SK-N-SH treated with all-trans-retinoic acid at 6 μM for 48 hours (cell line): ENCODE measurements at regions not wholly inside any gene's neighbourhood (a gene's known extent, or its start where the extent isn't known, plus 50 kb on each side); places are given as distances from the start of the nearest gene placed in this dataset.

Experiments used
- ATAC-seq: fragments of 200-7000 bp; cut with Tn5 transposase; 3 replicates; pipeline ENCODE4 v1.9.1; 2020; ENCODE audit warnings: mild to moderate bottlenecking, moderate library complexity
- ARNTL ChIP-seq: fragments of 450-650 bp; formaldehyde crosslinking; IDR thresholded peaks from 2 replicates; pipeline ENCODE4 v1.5.0; 2020; ENCODE audit warnings: low read depth, mild to moderate bottlenecking, moderate library complexity, borderline replicate concordance
- BACH2 ChIP-seq: fragments of 250-450 bp; sonication (Bioruptor Pico); IDR thresholded peaks from 2 replicates; pipeline ENCODE4 v1.9.0; 2021; ENCODE audit warnings: mild to moderate bottlenecking, borderline replicate concordance
- CSDC2 ChIP-seq: fragments of 250-450 bp; sonication (Bioruptor Pico); IDR thresholded peaks from 2 replicates; pipeline ENCODE4 v1.5.0; 2020; ENCODE audit warnings: mild to moderate bottlenecking, moderate library complexity
- CSRNP3 ChIP-seq: fragments of 250-450 bp; sonication (Bioruptor Pico); IDR thresholded peaks from 2 replicates; pipeline ENCODE4 v1.5.1; 2021; ENCODE audit warnings: mild to moderate bottlenecking, moderate library complexity
- ESRRG ChIP-seq: fragments of 250-450 bp; sonication (Bioruptor Pico); IDR thresholded peaks from 2 replicates; pipeline ENCODE4 v1.6.1; 2021; ENCODE audit warnings: mild to moderate bottlenecking
- GLIS3 ChIP-seq: fragments of 250-450 bp; sonication (Bioruptor Pico); IDR thresholded peaks from 2 replicates; pipeline ENCODE4 v1.5.0; 2020; ENCODE audit warnings: mild to moderate bottlenecking, moderate library complexity
- OSR1 ChIP-seq: fragments of 250-450 bp; sonication (Bioruptor Pico); IDR thresholded peaks from 2 replicates; pipeline ENCODE4 v1.8.0; 2022; ENCODE audit warnings: moderate library complexity, mild to moderate bottlenecking, inconsistent platforms
- PATZ1 ChIP-seq: fragments of 250-450 bp; sonication (Bioruptor Pico); IDR thresholded peaks from 2 replicates; pipeline ENCODE4 v1.8.0; 2020; ENCODE audit warnings: mild to moderate bottlenecking, moderate library complexity, borderline replicate concordance
- PPARA ChIP-seq: fragments of 250-450 bp; sonication (Bioruptor Pico); IDR thresholded peaks from 2 replicates; pipeline ENCODE4 v1.5.0; 2020; ENCODE audit warnings: mild to moderate bottlenecking, borderline replicate concordance
- RARB ChIP-seq: fragments of 250-450 bp; sonication (Bioruptor Pico); IDR thresholded peaks from 2 replicates; pipeline ENCODE4 v1.8.0; 2021; ENCODE audit warnings: mild to moderate bottlenecking, moderate library complexity
- SNAI2 ChIP-seq: fragments of 250-450 bp; sonication (Bioruptor Pico); IDR thresholded peaks from 2 replicates; pipeline ENCODE4 v1.5.0; 2020; ENCODE audit warnings: mild to moderate bottlenecking, moderate library complexity
- TCF4 ChIP-seq: fragments of 250-450 bp; sonication (Bioruptor Pico); IDR thresholded peaks from 2 replicates; pipeline ENCODE4 v1.8.0; 2021; ENCODE audit warnings: mild to moderate bottlenecking, moderate library complexity, borderline replicate concordance
- TOX ChIP-seq: fragments of 250-450 bp; sonication (Bioruptor Pico); IDR thresholded peaks from 2 replicates; pipeline ENCODE4 v1.8.0; 2021; ENCODE audit warnings: mild to moderate bottlenecking, moderate library complexity, borderline replicate concordance
- TSHZ2 ChIP-seq: fragments of 250-450 bp; sonication (Bioruptor Pico); IDR thresholded peaks from 2 replicates; pipeline ENCODE4 v1.5.0; 2020; ENCODE audit warnings: mild to moderate bottlenecking, moderate library complexity
- ZC3H10 ChIP-seq: fragments of 250-450 bp; sonication (Bioruptor Pico); IDR thresholded peaks from 2 replicates; pipeline ENCODE4 v1.5.1; 2021; ENCODE audit warnings: mild to moderate bottlenecking, moderate library complexity
- ZFP30 ChIP-seq: fragments of 450-650 bp; formaldehyde crosslinking; IDR thresholded peaks from 2 replicates; pipeline ENCODE4 v1.5.0; 2022; ENCODE audit warnings: mild to moderate bottlenecking, moderate library complexity
- ZNF565 ChIP-seq: fragments of 450-650 bp; formaldehyde crosslinking; conservative IDR thresholded peaks from 2 replicates; pipeline ENCODE4 v1.5.0; 2020; ENCODE audit warnings: low read depth, mild to moderate bottlenecking, moderate library complexity
- ZNF70 ChIP-seq: fragments of 450-650 bp; formaldehyde crosslinking; IDR thresholded peaks from 2 replicates; pipeline ENCODE4 v1.5.0; 2020; ENCODE audit warnings: mild to moderate bottlenecking, moderate library complexity
- ZNF8 ChIP-seq: fragments of 450-650 bp; formaldehyde crosslinking; IDR thresholded peaks from 2 replicates; pipeline ENCODE4 v1.5.0; 2020; ENCODE audit warnings: mild to moderate bottlenecking, moderate library complexity
- TF ChIP-seq, protein P1 (sequence below): fragments of 250-450 bp; sonication (Bioruptor Pico); IDR thresholded peaks from 2 replicates; pipeline ENCODE4 v1.5.1; 2020; ENCODE audit warnings: low read depth, mild to moderate bottlenecking, moderate library complexity
- TF ChIP-seq, protein P2 (sequence below): fragments of 250-450 bp; sonication (Bioruptor Pico); IDR thresholded peaks from 2 replicates; pipeline ENCODE4 v1.8.0; 2021; ENCODE audit warnings: low read depth, mild to moderate bottlenecking, moderate library complexity, borderline replicate concordance

DNA sequence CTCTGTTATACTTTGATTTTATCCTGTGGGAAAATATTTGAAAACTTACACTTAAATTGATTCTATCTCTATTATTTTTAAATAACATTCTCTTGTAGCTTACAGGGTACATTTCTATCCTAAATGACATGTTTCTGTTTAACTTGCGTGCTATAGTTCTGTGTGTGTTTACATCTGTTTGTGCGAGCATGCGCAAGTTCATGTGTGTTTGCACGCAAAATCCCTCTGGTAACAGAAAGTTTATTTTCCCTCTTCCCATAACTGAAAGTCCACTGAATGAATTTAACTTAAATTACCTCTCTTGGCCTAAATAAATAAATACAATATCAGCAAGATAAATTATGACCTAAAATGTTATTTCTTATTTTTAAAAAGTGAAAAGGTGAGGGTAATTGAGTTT is 117.3 kb upstream of the NEO1 start:
- TF ChIP-seq ZNF565 (CRISPR knock-in tag) = no peak
- ATAC-seq = no peak

DNA sequence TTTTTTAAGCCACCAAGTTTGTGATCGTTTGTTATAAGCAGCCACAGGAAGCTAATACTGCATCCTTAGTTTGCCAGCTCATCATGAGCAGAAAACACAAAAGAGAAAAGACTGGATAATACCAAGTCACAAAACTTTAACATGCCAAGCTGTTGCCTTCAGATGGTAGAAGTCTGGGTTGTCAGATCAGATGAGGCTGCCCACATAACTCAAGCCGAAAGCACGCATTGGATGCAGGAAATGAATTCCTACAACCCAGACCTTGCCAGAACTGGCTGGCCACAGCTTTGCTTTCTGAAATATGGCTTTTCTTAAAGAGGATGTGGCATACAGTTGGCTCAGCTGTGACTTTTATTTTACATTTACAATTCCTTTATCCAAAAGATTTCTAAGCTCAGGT is 118.3 kb upstream of the NEO1 start:
- peak; percentile 40; the same call in 1 of the 3 replicates for ATAC-seq
- TF ChIP-seq ZFP30 (CRISPR knock-in tag) (no peak), GLIS3 (CRISPR knock-in tag) (no peak), PATZ1 (CRISPR knock-in tag) (no peak), SNAI2 (CRISPR knock-in tag) (no peak), BACH2 (CRISPR knock-in tag) (no peak), TOX (CRISPR knock-in tag) (no peak), PPARA (CRISPR knock-in tag) (no peak), OSR1 (CRISPR knock-in tag) (no peak), CSDC2 (CRISPR knock-in tag) (no peak)
- TF ChIP-seq, all 23 proteins: peak for 0

DNA sequence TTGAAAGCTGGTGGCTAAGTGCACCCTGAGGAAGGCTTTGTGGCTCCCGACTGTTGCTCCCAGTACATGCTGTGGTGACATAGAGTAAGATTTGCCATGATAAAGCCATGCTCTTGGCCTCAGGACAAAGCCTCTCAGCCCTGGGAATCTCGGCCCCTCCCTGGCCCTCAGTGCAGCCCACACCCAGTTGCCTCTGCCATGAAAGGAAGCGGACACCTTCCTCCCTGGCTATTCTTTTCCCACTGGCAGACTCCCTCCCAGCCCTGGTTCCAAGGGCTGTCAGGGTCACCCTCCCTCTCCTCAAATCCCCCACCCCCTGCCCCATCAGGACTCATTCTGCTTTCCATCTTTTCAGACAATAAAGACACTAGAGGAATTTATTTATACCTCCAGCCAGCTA is 119.8 kb upstream of the NEO1 start:
- TF ChIP-seq SNAI2 (CRISPR knock-in tag) (no peak), TCF4 (CRISPR knock-in tag) (no peak), ZNF8 (no peak), ZC3H10 (CRISPR knock-in tag) (no peak), GLIS3 (CRISPR knock-in tag) (no peak), ESRRG (no peak), RARB (CRISPR knock-in tag) (no peak), ZNF70 (no peak), CSRNP3 (no peak), ZNF565 (CRISPR knock-in tag) (no peak), ARNTL (no peak), PATZ1 (CRISPR knock-in tag) (no peak), ZFP30 (CRISPR knock-in tag) (no peak)
- TF ChIP-seq, protein P1, sequence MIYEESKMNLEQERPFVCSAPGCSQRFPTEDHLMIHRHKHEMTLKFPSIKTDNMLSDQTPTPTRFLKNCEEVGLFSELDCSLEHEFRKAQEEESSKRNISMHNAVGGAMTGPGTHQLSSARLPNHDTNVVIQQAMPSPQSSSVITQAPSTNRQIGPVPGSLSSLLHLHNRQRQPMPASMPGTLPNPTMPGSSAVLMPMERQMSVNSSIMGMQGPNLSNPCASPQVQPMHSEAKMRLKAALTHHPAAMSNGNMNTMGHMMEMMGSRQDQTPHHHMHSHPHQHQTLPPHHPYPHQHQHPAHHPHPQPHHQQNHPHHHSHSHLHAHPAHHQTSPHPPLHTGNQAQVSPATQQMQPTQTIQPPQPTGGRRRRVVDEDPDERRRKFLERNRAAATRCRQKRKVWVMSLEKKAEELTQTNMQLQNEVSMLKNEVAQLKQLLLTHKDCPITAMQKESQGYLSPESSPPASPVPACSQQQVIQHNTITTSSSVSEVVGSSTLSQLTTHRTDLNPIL = no peak
- TF ChIP-seq, protein P2, sequence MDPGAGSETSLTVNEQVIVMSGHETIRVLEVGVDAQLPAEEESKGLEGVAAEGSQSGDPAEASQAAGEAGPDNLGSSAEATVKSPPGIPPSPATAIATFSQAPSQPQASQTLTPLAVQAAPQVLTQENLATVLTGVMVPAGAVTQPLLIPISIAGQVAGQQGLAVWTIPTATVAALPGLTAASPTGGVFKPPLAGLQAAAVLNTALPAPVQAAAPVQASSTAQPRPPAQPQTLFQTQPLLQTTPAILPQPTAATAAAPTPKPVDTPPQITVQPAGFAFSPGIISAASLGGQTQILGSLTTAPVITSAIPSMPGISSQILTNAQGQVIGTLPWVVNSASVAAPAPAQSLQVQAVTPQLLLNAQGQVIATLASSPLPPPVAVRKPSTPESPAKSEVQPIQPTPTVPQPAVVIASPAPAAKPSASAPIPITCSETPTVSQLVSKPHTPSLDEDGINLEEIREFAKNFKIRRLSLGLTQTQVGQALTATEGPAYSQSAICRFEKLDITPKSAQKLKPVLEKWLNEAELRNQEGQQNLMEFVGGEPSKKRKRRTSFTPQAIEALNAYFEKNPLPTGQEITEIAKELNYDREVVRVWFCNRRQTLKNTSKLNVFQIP = no peak
- ATAC-seq = no peak

GRCh38 chr15:72927451-72927850 is 124.8 kb upstream of the NEO1 start:
- ATAC-seq = no peak
- no peak for TF ChIP-seq ZFP30 (CRISPR knock-in tag)
- no peak for TF ChIP-seq TOX (CRISPR knock-in tag)
- TF ChIP-seq TSHZ2 (CRISPR knock-in tag) = no peak
- TF ChIP-seq TCF4 (CRISPR knock-in tag) = no peak
- no peak for TF ChIP-seq CSRNP3
- no peak for TF ChIP-seq PPARA (CRISPR knock-in tag)
- TF ChIP-seq BACH2 (CRISPR knock-in tag) = no peak
- TF ChIP-seq SNAI2 (CRISPR knock-in tag) = no peak
